Duodenal mucosa (tissue), 2 donors: ENCODE measurements at regions not wholly inside any gene's neighbourhood (a gene's known extent, or its start where the extent isn't known, plus 50 kb on each side); places are given as distances from the start of the nearest gene placed in this dataset.

Experiments
- H3K27ac ChIP-seq: one replicate; pipeline ENCODE4 v1.7.0; 2013; ENCODE audit warnings: low read depth, low read length
- H3K27me3 ChIP-seq, 2 donors: one replicate each; pipeline ENCODE4 v1.7.0; 2013; ENCODE audit warnings: low read length in 2 of 2, control low read depth in 1 of 2; ENCODE audit not compliant: insufficient read depth in 2 of 2, control insufficient read depth in 1 of 2
- H3K36me3 ChIP-seq, 2 donors: one replicate each; pipeline ENCODE4 v1.7.0; 2013; ENCODE audit warnings: low read length in 2 of 2, control low read depth in 1 of 2; ENCODE audit not compliant: insufficient read depth in 2 of 2, control insufficient read depth in 1 of 2
- H3K4me1 ChIP-seq, 2 donors: one replicate each; pipeline ENCODE4 v1.7.0; 2013; ENCODE audit warnings: low read length in 2 of 2, control low read depth in 1 of 2; ENCODE audit not compliant: insufficient read depth in 2 of 2, control insufficient read depth in 1 of 2
- H3K4me3 ChIP-seq, 2 donors: one replicate each; pipeline ENCODE4 v1.7.0; 2013; ENCODE audit warnings: low read length in 2 of 2, low read depth in 1 of 2
- H3K9ac ChIP-seq, 2 donors: one replicate each; pipeline ENCODE4 v1.7.0; 2013; ENCODE audit warnings: low read length in 2 of 2, low read depth in 1 of 2
- H3K9me3 ChIP-seq, 2 donors: one replicate each; pipeline ENCODE4 v1.7.0; 2013; ENCODE audit warnings: low read length in 2 of 2, control low read depth in 1 of 2; ENCODE audit not compliant: control insufficient read depth in 1 of 2

- H3K4me3 ChIP-seq = no peak overlapping the region
- no peaks in the 10 kb centered on the region for H3K36me3 ChIP-seq
- H3K4me1 ChIP-seq = peaks cover under 1 to 5% of the 10 kb centered on the region in 2 donors
- no peak overlapping the region for H3K9ac ChIP-seq
- no peaks in the 10 kb centered on the region for H3K9me3 ChIP-seq
- H3K27ac ChIP-seq = no peak overlapping the region
- no peaks in the 10 kb centered on the region for H3K27me3 ChIP-seq
Observed at GRCh38 chr14:53896726-53897125, 59.9 kb downstream of the BMP4 start.

GRCh38 chr14:53894456-53894855 lies 62.2 kb downstream of the BMP4 start:
- H3K9ac ChIP-seq = no peak overlapping the region
- no peak overlapping the region for H3K4me3 ChIP-seq
- H3K4me1 ChIP-seq = peaks cover 5 to 12% of the 10 kb centered on the region in 2 donors
- no peaks in the 10 kb centered on the region for H3K36me3 ChIP-seq
- H3K27ac ChIP-seq = no peak overlapping the region
- no peaks in the 10 kb centered on the region for H3K27me3 ChIP-seq
- H3K9me3 ChIP-seq = no peaks in the 10 kb centered on the region

GRCh38 chr14:53893374-53893773 lies 63.3 kb downstream of the BMP4 start:
- H3K9me3 ChIP-seq = no peaks in the 10 kb centered on the region
- peaks cover 11 to 22% of the 10 kb centered on the region in 2 donors for H3K4me1 ChIP-seq
- H3K36me3 ChIP-seq = no peaks in the 10 kb centered on the region
- H3K4me3 ChIP-seq = no peak overlapping the region
- H3K27ac ChIP-seq = no peak overlapping the region
- no peak overlapping the region for H3K9ac ChIP-seq
- H3K27me3 ChIP-seq = no peaks in the 10 kb centered on the region

GRCh38 chr14:53890611-53891101 lies 66.0 kb downstream of the BMP4 start:
- Histone ChIP-seq H3K9me3 (no peaks in the 10 kb centered on the region), H3K36me3 (no peaks in the 10 kb centered on the region), H3K9ac (no peak overlapping the region), H3K27ac (no peak overlapping the region), H3K4me3 (no peak overlapping the region), H3K27me3 (no peaks in the 10 kb centered on the region), H3K4me1 (peaks cover 11 to 22% of the 10 kb centered on the region in 2 donors)

- H3K36me3 ChIP-seq = no peaks in the 10 kb centered on the region
- H3K4me1 ChIP-seq = peaks cover 7 to 22% of the 10 kb centered on the region in 2 donors
- no peaks in the 10 kb centered on the region for H3K27me3 ChIP-seq
- H3K9ac ChIP-seq = no peak overlapping the region
- H3K9me3 ChIP-seq = no peaks in the 10 kb centered on the region
- peak overlapping the region in 1 of 2 donors; percentile 47 for H3K4me3 ChIP-seq
- no peak overlapping the region for H3K27ac ChIP-seq
Observed at GRCh38 chr14:53888535-53889386, 67.9 kb downstream of the BMP4 start.

GRCh38 chr14:53885136-53885640 lies 71.4 kb downstream of the BMP4 start:
- no peak overlapping the region for H3K27ac ChIP-seq
- H3K9me3 ChIP-seq = no peaks in the 10 kb centered on the region
- no peaks in the 10 kb centered on the region for H3K36me3 ChIP-seq
- no peak overlapping the region for H3K4me3 ChIP-seq
- H3K4me1 ChIP-seq = peaks cover 5 to 15% of the 10 kb centered on the region in 2 donors
- H3K9ac ChIP-seq = no peak overlapping the region
- H3K27me3 ChIP-seq = no peaks in the 10 kb centered on the region

GRCh38 chr14:53884601-53885000 lies 72.0 kb downstream of the BMP4 start:
- Histone ChIP-seq H3K9me3 (no peaks in the 10 kb centered on the region), H3K4me1 (peaks cover 5 to 12% of the 10 kb centered on the region in 2 donors), H3K27ac (no peak overlapping the region), H3K36me3 (no peaks in the 10 kb centered on the region), H3K4me3 (no peak overlapping the region), H3K9ac (no peak overlapping the region), H3K27me3 (no peaks in the 10 kb centered on the region)

- no peaks in the 10 kb centered on the region for H3K9me3 ChIP-seq
- no peaks in the 10 kb centered on the region for H3K27me3 ChIP-seq
- no peak overlapping the region for H3K4me3 ChIP-seq
- H3K4me1 ChIP-seq = peaks cover 2 to 3% of the 10 kb centered on the region in 2 donors
- H3K27ac ChIP-seq = no peak overlapping the region
- H3K36me3 ChIP-seq = no peaks in the 10 kb centered on the region
- H3K9ac ChIP-seq = no peak overlapping the region
Observed at GRCh38 chr14:53883739-53884138, 72.9 kb downstream of the BMP4 start.

- H3K4me1 ChIP-seq = no peaks in the 10 kb centered on the region
- no peaks in the 10 kb centered on the region for H3K36me3 ChIP-seq
- no peak overlapping the region for H3K27ac ChIP-seq
- H3K27me3 ChIP-seq = no peaks in the 10 kb centered on the region
- H3K9me3 ChIP-seq = no peaks in the 10 kb centered on the region
- H3K9ac ChIP-seq = no peak overlapping the region
- no peak overlapping the region for H3K4me3 ChIP-seq
Observed at GRCh38 chr14:53882684-53883083, 73.9 kb downstream of the BMP4 start.

- H3K27ac ChIP-seq = no peak overlapping the region
- no peak overlapping the region for H3K4me3 ChIP-seq
Observed at GRCh38 chr14:53881921-53882320, 74.7 kb downstream of the BMP4 start.

More at GRCh38 chr14:53881921-53882320, 74.7 kb downstream of the BMP4 start:
- H3K36me3 ChIP-seq = no peaks in the 10 kb centered on the region
- no peak overlapping the region for H3K9ac ChIP-seq
- H3K27me3 ChIP-seq = no peaks in the 10 kb centered on the region
- no peaks in the 10 kb centered on the region for H3K4me1 ChIP-seq
- H3K9me3 ChIP-seq = no peaks in the 10 kb centered on the region
